Stimulated activated CD4-positive, alpha-beta T cell treated with anti-CD3 and anti-CD28 coated beads, Interleukin-1b, Interleukin-23, amount 100 ng/mL, for 48 hours (primary cell): ENCODE measurements at regions not wholly inside any gene's neighbourhood (a gene's known extent, or its start where the extent isn't known, plus 50 kb on each side); places are given as distances from the start of the nearest gene placed in this dataset.
"Not testable (repeated sequence)": the region's sequence is repeated elsewhere in the genome, so short reads cannot be mapped to it uniquely, and the experiment has no call there.

Experiments
- DNase-seq: peaks from one replicate; pipeline ENCODE4 v3.0.0-alpha.2; 2020

DNA sequence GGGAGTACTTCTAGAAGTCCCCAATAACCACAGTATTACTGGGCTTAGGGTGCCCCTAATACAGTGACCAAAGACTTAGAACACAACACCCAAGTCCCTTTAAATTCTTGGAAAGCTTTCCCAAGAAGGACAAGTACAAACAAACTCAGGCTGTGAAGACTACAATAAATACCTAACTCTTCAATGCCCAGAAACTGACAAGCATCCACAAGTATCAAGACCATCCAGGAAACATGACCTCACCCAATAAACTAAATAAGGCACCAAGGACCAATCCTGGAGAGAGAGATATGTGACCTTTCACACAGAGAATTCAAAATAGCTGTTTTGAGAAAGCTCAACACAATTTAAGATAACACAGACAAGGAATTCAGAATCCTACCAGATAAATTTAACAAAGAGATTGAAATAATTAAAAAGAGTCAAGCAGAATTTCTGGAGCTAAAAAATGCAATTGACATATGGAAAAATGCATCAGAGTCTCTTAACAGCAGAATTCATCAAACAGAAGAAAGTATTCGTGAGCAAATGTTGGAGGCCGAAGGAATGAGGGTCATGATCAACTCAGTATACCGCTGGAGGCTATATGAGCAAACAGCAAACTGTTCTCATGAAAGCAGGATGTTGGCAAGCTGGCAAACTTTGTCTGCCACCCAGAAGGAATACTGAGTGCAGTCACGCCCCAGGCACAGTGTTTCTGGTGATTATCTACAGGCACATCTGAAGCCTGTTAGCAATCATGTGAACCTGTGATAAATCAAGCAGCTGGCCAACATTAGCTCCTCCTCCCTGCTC is 87.0 kb upstream of the NECTIN3 start:
- no peak for DNase-seq

DNA sequence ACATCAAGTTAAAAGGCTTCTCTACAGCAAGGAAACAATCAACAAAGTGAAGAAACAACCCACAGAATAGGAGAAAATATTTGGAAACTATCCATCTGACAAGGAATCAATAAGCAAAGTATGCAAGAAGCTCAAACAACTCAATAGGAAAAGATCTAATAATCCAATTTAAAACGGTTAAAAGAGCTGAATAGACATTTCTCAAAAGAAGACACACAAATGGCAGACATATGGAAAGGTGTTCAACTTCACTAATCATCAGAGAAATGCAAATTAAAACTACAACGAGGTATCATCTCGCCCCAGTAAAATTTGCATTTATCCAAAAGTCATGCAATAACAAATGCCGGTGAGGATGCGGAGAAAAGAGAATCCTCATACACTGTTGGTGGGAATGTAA is 82.2 kb upstream of the NECTIN3 start:
- no peak for DNase-seq

DNA sequence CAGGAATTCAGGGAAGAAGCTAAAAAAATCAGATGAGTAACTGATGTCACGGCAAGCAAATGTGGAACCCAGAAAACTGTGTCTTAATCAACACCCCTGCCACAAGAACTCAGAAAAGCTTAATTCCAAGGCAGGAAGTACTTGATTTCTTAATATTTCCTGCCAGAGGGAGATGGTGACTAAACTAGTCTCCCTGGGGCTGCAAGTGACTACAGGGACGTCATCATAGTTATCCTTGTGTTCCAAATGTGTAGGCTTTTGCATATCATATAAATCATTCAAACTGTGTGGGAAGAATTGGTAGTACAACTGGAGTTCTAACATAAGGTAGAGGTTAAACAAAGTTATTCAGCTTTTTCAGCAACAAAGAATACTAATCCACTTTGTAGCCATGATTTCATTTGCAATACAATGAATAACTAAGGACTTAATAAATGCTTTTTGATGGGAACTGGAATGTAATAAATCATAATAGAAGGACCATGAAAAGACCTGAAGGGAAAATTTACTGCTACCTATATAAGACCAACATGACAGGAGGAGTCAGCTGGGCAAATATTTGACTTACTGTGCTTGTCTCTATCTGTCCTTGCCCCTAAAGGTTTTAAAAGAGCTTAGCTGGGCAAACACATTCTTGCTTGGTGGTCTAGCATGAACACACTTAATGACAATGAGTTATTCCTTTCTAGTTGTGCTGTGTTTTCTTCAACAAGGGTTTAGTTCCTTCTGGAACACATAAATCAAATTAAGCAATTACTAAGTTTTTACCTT is 76.0 kb upstream of the NECTIN3 start:
- DNase-seq: no peak

DNA sequence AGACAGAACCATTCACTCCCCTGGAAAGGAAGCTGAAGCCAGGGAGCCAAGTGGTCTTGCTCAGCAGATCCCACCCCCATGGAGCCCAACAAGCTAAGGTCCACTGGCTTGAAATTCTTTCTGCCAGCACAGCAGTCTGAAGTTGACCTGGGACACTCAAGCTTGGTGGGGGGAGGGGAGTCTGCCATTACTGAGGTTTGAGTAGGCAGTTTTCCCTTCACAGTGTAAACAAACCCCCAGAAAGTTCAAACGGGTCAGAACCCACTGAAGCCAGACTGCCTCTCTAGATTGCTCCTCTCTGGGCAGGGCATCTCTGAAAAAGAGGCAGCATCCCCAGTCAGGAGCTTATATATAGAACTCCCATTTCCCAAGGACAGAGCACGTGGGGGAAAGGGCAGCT is 72.8 kb upstream of the NECTIN3 start:
- DNase-seq: not testable (repeated sequence)

DNA sequence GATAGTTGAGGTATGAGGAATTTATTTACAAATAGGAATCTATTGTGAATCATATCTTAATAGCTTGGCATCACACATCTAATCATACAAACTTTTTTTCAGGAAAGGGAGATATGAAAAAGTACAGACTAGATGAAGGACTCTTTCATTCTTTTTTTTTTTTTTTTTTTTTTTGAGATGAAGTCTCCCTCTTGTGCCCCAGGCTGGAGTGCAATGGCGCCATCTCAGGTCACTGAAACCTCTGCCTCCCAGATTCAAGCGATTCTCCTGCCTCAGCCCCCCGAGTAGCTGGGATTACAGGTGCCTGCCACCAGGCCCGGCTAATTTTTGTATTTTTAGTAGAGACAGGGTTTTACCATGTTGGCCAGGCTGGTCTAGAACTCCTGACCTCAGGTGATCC is 65.1 kb upstream of the NECTIN3 start:
- not testable (repeated sequence) for DNase-seq

DNA sequence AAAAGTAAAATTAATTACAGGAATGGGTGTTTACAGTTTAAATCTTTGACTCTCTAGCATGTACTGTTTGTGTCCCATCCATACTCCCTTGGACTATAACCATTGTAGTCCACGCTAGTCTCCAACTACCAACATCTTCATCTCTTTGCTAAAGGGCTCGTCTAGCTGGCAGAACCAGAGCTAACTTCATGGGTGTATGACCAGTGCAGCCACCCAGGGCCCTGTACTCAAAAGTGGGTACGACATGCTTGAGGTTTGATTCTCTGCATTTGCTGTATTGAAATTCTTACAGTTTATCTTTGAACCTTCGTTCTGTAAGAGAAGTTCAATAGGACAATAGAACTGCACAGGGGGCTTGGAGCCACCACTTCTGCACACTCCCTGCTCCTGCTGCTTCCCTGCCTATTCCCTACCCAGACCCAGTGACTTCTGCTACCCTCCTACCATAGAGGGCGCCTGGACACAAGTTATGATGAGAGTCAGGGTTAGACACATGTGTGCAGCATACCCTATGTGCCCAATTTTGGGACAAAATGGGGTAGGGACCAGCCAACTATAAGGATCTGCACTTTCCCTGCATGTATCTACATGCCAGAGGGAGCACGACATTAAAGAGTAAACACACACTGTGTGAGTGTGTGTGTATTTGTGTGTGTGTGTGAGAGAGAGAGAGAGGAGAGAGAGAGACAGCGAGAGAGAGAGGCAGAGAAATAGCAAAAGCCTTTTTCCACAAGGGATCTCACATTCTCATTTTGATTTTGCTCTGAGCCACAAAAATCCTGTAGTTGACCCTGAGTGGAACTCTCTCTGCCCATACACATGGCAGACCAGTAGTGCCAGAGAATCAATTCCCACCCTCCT is 59.0 kb upstream of the NECTIN3 start:
- DNase-seq: no peak
